Forelimb muscle (tissue), 1 donor: ENCODE measurements at regions not wholly inside any gene's neighbourhood (a gene's known extent, or its start where the extent isn't known, plus 50 kb on each side); places are given as distances from the start of the nearest gene placed in this dataset.
"Not testable (repeated sequence)": the region's sequence is repeated elsewhere in the genome, so short reads cannot be mapped to it uniquely, and the experiment has no call there.

Experiments
- DNase-seq: peaks from one replicate; pipeline ENCODE4 v3.0.0-alpha.2; 2013; ENCODE audit warnings: low read depth

DNA sequence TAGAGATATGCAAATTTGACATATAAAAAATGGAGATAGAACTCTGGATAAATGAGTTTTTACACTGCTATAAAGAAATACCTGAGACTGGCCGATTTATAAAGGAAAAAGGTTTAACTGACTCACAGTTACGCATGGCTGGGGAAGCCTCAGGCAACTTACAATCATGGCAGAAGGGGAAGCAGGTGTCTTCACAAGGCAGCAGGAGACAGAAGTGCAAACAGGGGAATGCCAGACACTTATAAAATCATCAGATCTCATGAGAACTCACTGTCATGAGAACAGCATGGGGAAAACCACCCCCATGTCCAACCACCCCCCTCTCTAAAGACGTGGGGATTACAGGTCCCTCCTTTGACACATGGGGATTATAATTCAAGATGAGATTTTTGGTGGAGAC lies 1540.2 kb upstream of the SLC39A10 start:
- DNase-seq, result no peak

DNA sequence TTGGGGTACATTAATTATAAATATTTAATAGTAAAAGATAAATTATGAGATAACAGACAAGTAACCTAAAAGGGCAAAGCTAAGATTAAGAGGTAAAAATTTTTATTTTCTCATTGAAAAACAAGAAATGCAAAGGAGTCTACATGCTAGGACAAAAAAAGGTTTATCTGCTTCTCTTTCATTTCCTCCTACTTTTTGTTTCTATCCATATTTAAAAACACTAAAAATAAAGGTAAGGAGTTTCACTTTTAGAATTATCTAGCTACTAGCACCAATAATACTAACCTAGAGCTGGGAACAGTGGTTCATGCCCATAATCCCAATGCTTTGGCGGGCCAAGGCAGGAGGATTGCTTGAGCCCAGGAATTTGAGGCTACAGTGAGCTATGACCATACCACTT lies 1551.7 kb upstream of the SLC39A10 start:
- no peak for DNase-seq

DNA sequence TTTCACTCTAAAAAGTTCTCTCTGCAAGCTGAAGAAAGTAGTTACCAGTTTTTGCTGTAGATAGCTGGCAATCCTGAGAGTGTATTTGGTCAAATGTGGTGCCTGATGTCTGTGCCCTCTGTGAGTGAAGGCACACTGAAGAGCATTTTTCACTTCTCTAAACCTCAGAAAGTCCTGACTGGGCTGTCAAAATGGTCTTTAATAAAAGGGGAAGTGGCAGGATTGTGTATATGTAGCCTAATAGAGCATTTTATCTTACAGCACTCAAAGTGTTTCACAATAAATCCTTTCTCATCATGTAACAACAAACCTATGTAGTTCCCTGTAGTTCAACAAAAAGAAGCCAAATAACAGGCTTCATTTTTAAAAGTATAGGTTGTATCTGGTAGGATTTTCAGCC lies 1552.3 kb upstream of the SLC39A10 start:
- DNase-seq, result no peak

DNA sequence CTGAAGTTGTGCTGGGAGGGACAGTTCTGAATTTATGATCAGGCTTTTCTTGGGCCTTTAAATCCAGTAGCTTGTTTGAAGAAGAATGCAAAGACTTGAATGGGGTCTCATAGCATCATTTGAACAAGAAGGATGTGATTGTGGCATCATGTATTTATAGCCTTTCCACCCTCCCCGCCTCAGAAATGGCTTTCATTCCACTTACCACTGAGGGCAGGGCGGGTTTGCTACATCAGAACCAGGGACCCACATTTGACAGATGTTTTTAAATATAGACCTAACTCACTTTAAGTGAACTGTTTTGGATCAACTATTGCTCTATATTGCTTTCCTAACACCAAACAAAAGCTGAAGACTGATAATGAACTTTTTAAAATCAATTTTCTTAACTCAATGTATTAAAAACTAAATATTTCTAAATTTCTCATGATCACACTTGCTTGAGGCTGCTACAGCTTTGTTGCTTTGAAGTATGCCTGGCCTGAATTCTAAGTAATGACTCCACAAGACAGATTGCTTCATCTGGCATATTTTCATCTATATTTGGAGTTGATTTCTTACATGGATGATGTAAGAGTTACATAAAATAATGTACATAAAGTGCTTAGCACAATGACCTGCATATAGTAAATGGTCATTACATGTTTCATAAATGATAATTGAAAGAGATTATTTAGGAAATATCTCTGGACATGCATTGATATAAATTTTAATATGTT lies 1552.9 kb upstream of the SLC39A10 start:
- DNase-seq, result no peak

DNA sequence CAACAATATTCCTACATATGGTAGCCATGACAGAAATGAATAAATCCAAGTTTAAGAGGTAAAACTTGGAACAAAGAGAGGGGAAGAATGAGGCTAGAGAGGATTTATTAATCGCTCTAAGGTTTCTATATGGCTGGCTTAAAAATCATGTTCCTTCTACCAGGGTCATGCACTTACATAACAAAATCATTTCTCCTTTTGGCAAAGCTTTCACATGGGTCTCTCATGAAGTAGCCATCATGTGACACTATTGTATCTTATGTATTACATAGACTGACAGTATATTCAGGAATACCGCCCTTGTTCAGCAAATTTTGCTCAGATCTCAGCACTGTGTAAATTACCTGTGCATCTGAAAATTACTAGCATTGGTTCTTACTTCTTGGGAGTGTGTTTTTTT lies 1554.5 kb upstream of the SLC39A10 start:
- DNase-seq, result no peak

DNA sequence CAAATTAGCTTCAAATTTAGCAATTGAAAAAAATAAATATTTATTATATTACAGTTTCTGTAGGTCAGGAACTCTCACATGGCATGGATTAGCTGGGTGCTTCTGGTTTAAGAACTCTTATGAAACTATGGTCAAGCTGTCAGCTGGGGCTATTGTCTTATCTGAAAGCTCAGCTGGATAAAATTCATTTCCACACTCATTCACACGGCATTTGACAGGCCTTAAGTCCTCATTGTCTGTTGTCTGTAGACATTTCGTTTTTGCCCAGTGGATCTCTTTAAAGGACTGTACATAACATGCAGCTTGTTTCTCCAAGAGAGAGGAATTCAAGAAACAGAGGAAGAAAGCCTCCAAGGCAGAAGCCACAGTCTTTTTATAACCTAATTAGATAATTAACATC lies 1556.8 kb upstream of the SLC39A10 start:
- no peak for DNase-seq

DNA sequence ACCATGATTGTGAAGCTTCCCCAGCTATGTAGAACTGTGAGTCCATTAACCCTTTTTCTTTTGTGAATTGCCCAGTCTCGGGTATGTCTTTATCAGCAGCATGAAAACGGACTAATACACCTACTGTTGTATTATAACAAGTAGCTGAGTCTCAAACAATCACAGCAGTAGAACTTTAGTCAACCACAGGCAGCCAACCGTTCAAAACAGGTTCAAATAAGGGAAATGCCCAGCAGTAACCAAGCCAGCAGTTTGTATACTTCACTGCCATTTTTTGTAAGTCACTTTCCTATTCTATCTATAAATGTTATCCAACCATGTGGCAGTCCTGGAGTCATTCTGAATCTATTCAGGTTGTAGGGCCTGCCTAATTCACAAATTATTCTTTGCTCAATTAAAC lies 1560.6 kb upstream of the SLC39A10 start:
- DNase-seq, result no peak

DNA sequence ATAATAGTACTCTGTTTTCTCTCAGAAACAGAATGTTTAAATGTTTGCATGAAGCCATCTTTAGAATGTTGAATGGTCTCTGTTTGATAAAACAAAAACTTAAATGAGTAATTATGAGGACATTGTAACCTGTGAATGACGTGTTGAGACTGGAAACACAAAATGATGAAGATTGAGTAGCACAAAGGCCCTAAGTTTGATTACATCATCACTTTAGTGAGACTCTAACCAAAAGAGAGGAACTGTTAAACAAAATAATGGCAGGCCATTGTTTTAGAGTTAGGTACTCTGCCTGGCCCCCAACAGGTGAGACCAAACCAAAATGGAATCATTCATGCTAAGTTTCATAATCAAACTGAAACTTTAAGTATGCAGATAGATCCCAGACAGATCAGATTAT lies 1561.7 kb upstream of the SLC39A10 start:
- DNase-seq, result no peak

DNA sequence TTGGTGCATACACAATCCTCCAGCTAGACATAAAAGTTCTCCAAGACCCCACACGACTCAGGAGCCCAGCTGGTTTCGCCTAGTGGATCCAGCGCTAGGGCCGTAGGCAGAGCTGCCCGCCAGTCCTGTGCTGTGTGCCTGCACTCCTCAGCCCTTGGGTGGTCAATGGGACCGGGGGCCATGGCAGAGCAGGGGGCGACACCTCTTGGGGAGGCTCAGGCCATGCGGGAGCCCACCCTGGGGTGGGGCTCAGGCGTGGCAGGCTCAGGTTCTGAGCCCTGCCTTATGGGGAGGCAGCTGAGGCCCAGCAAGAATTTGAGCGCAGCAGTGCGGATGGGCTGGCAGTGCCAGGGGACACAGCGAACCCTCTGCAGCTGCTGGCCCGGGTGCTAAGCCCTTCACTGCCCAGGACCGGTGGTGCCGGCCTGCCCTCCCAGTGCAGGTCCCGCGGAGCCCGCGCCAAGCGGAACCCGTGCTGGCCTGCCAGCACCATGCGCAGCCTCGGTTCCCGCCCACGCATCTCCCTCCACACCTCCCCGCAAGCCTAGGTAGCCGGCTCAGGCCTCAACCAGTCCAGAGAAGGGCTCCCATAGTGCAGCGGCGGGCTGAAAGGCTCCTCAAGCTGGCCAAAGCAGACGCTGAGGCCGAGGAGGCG lies 1566.6 kb upstream of the SLC39A10 start:
- DNase-seq, result no peak

DNA sequence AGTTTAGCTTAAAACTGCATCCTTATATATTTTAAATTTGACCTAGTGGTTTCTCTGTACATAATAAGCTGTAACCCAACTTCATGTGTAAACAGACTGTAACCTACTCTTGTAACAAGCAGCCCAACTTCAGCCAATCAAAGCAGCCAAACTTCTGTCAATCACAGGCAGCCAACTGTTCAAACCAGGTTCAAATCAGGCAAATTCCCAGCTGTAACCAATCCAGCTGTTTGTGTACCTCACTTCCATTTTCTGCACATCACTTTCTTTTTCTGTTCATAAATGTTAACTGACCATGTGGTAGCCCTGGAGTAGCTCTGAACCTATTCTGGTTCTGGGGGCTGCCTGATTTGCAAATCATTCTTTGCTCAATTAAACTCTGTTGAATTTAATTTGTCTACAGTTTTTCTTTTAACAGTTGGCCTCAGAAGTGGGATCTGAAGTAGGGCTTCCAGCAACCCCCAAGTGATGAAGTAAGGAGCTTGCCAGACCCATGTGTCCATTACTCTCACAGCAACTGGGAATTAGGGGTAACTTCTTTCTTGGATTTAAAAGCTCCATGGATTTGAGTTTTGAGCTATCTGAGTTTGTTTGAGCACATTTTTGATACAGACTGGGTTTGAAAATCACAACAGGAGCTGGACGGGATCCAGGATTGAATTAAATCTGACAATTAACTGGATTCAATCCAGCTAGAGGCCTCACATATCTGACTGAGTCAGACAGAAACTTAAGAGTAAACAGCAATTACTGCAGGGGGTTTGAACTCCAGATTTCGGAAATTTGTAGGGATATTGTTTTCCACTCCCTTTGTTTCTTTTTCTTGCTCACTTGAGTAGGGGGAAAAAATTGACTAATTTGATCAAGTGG lies 1569.7 kb upstream of the SLC39A10 start:
- DNase-seq, result no peak

DNA sequence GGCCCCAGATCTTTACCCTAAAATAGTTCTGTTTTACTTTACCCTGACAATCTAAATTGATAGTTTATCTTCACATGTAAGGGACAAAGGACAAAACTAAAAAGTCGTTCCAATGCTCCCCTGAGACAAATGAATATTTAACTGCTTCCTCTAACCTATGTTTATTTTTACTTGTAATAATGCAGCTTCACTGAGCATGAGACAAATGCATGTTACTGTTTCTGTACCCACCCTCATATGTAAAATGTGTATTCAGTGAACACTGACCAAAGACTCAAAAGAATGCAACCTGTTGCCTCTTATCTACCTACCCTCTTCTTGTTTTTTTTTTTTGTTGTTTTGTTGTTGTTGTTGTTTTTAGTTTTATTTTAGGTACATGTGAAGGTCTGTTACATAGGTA lies 1570.9 kb upstream of the SLC39A10 start:
- no peak for DNase-seq

DNA sequence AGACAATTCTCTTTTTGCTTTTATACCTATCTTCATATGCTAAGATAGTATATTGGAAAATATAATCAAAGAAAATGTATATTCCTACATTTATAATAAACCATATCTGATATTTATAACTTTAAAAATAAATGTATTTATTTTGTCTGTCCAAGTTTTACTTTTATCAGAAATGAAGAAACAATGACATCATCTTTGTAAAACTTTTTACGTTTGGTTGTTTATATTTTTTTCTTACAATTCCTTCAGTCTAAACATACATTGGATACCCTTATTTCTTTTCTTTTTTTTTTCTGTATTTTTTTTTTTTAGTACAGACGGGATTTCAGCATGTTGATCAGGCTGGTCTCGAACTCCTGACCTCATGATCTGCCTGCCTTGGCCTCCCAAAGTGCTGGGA lies 1577.0 kb upstream of the SLC39A10 start:
- DNase-seq, result no peak

DNA sequence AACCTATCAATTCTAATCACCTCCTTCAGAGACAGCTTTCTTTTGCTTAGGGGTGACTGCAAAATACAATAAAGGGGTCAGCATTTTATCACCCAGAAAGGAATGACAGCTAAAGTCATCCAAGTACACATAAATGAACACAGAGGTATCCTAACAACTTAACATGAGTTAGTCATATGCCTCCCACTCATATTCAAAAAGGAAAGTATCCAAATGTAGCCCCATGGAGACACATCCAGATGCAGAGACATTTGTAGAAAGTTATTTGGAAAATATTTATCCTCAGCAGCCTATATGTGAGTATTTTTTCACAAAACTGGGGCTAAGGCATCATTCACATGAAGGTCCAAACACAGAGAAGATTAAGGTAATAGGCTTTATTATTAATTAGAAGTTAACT lies 1579.7 kb upstream of the SLC39A10 start:
- no peak for DNase-seq

DNA sequence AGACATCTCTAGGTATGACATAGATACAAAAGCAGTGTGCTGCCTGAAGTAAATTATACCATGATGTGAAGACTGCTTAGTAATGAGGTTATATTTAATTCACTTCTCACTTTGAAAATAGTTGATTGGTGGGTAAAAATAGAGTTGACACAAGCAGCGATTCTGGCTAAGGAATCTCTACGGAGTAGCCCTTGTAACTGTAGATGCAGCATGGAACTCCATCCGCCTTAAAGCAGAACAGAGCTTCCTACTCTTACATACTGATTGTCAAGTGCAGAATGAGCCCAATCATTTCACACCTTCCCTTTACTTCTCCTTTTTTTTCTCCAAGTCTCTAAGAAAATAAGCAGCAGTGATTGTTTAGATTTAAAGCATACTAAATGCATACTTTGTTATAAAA lies 1594.6 kb upstream of the SLC39A10 start:
- DNase-seq, result no peak

DNA sequence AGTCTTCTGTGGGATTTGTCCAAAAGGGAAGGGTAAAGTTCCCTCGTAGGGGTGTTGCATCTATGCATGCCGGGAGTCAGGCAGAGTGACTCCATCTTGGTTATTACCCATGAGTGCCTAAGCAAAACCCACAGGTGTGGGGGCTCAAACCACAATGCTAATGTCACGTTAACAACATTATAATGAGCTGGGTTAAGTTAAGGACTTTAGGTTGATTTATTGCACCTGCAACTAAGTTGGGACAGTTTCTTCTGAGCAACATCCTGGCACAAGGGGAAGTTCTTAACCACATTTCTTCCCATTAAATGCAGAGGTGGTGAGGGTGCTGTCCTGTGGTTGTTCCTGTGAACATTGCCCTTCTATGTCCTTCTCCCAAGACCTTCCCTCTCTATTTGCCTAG lies 1596.8 kb upstream of the SLC39A10 start:
- DNase-seq, result no peak

DNA sequence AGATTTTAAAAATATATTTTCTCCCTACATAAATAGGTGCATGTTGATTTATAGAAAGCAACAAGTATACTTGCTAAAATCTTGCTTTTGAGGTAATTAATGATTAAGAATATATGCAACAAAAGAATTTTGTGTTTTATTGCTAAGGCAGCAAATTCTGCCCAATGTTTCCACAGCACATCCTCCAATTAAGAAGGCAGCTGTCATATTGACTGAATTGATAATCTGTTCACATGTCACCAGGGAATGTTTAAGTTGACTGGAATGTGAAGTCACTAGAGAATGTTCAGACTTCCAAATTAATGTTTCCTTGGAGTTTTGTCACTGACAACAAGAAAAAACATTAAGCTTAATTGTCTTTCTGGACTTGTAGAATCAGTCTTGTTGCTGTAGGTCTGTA lies 1602.7 kb upstream of the SLC39A10 start:
- DNase-seq, result no peak

DNA sequence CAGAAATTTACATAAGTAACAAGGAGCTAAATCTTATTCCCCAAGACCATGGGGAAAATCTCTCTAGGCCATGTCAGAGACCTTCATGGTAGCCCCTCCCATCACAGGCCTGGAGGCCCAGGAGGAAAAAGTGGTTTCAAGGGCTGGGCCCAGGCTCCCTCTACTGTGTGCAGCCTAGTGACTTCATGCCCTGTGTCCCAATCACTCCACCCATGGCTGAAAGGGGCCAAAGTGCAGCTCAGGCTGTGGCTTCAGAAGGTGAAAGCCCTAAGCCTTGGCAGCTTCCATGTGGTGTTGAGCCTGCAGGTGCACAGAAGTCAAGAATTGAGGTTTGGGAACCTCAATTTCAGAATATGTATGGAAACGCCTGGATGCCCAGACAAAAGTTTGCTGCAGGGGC lies 1612.7 kb upstream of the SLC39A10 start:
- DNase-seq, result no peak

DNA sequence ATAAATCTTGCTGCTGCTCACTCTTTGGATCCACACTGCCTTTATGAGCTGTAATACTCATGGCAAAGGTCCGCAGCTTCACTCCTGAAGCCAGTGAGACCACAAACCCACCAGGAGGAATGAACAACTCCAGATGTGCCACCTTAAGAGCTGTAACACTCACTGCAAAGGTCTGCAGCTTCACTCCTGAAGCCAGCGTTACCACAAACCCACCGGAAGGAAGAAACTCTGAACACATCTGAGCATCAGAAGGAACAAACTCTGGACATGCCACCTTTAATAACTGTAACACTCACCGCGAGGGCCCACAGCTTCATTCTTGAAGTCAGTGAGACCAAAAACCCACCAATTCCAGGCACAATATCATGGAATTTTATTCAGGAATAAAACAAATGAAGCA lies 1635.9 kb upstream of the SLC39A10 start:
- not testable (repeated sequence) for DNase-seq

DNA sequence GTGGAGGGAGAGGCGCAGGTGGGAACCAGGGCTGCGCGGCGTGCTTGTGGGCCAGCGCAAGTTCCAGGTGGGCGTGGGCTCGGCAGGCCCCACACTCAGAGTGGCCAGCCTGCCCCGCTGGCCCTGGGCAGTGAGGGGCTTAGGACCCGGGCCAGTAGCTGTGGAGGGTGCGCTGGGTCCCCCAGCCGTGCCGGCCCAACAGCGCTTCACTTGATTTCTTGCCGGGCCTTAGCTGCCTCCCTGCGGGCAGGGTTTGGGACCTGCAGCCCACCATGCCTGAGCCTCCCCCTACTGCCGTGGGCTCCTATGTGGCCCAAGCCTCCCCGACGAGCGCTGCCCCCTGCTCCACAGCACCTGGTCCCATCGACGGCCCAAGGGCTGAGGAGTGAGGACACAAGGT lies 1636.9 kb upstream of the SLC39A10 start:
- no peak for DNase-seq

DNA sequence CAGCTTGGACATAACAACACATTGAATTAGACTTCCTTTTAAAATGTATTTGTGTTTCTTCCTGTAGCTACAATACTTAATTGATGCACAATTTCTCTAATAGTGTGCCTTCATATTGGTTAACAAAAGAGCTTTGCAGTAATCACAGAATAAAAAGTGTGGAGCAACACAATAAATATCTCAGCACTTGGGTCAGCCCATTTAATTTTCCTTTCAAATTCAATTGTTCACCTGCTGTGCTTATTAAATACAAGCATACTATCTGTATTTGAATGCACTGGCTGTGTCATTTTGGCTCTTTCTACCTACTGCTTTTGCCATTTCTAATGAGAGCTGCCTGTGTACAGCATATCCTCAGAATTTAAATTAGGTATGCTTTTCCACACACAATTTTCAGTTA lies 1641.3 kb upstream of the SLC39A10 start:
- DNase-seq, result no peak

DNA sequence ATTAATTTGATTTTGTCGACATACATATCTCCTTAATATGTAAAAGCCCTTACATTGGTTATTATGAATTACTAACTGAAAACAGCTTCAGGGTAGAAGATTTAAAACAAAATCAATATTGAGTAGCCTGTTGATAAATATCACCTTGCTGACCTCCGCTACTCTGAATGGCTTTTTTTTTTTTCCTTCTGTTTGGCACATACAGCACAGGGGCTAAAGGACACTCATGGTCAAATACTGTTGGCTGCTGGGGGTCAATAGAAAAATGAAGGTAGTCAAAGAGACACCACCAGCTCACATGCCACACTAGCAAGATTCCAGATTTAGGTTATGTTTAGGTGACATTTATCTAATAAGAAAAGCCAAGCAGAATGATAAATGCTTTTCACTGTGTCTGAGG lies 1642.4 kb upstream of the SLC39A10 start:
- no peak for DNase-seq

DNA sequence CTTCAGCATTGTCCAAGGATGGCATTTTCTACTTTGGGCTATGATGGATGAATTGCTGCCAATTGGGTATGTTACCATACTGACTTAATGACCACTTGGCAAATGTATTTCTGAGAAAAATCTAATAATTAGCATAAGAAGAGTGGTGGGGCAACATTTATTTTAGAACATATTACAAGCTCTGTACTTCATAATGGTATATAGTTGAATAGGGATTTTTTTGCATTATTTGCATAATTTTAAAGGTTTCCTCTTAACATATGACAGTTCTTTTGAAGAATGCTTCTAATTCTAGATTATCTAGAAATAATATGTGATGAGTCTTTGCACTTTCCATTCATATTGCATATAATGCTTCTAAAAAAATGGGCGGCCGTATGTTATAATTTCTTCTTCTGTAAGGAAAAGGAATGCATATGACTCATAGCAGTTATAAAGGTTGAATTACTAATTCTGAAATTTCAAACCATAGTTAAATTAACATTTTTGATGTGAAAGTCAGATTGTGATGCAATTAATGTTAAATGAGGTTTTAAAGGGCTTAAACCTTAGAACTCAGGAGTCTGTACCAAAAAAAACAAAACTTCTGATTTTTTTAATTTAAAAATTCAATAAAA lies 1652.3 kb upstream of the SLC39A10 start:
- no peak for DNase-seq
